HT1080 (cell line): ENCODE measurements at regions not wholly inside any gene's neighbourhood (a gene's known extent, or its start where the extent isn't known, plus 50 kb on each side); places are given as distances from the start of the nearest gene placed in this dataset.
"Not testable (repeated sequence)": the region's sequence is repeated elsewhere in the genome, so short reads cannot be mapped to it uniquely, and the experiment has no call there.

Experiments used
- DNase-seq: peaks from one replicate; pipeline ENCODE4 v3.0.0-alpha.2; 2015; ENCODE audit warnings: low read depth

DNA sequence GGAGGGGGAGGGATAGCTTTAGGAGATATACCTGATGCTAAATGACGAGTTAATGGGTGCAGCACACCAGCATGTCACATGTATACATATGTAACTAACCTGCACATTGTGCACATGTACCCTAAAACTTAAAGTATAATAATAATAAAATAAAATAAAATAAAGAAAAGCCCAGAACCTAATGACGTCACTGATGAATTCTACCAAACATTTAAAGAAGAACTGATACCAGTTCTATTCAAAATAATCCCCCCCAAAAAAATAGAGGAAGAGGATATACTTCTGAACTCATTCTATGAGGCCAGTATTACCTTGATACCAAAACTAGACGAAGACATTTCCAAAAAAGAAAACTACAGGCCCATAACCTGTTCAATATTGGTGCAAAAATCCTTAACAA, 68.6 kb upstream of the AR start:
- DNase-seq: not testable (repeated sequence)

- DNase-seq: no peak
Observed at GRCh38 chrX:67480789-67481188, 63.0 kb upstream of the AR start.
